ENCODE measurements at regions not wholly inside any gene's neighbourhood (a gene's known extent, or its start where the extent isn't known, plus 50 kb on each side); places are given as distances from the start of the nearest gene placed in this dataset.

DNA sequence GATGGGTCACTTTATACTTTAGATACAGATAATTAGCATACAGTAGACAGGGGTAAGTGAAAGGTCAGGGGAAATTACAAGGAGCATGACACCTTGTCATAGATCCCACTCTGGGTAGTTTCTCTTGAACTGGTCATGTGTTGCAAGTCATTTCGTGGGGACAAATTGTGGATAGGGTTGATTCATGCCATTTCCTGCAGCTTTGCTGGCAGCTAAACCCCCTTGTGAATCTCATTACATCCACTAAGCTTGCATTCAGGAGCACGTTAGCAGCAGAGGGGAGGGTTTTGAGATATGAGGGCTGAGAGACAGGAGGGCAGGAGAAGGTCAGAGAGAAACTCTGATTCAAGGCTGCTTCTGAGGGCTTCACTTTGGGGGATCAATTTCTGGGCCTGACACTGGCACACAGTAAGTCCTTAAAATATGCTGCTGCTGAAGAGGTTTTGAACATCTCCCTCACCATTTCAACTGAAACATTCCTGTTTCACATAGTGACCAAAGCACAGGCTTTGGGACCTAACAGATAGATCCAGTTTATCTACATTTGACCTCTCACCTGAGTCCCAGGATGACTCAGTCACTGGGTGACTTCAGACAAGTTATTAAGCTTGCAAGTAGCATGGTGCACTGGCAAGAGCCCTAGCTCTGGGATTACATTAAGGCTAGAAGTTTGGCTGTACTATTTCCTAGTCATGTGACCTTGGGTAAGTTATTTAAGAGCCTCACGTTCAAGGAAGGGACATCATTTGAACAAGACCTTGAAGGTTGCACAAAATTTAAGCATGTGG is 206.0 kb upstream of the USP24 start:
- TF ChIP-seq, protein P1, sequence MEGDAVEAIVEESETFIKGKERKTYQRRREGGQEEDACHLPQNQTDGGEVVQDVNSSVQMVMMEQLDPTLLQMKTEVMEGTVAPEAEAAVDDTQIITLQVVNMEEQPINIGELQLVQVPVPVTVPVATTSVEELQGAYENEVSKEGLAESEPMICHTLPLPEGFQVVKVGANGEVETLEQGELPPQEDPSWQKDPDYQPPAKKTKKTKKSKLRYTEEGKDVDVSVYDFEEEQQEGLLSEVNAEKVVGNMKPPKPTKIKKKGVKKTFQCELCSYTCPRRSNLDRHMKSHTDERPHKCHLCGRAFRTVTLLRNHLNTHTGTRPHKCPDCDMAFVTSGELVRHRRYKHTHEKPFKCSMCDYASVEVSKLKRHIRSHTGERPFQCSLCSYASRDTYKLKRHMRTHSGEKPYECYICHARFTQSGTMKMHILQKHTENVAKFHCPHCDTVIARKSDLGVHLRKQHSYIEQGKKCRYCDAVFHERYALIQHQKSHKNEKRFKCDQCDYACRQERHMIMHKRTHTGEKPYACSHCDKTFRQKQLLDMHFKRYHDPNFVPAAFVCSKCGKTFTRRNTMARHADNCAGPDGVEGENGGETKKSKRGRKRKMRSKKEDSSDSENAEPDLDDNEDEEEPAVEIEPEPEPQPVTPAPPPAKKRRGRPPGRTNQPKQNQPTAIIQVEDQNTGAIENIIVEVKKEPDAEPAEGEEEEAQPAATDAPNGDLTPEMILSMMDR (IDR thresholded peaks at IDR 0.05), result no peak
- no peak for TF ChIP-seq POLR2A (IDR thresholded peaks at IDR 0.05)

Measured in prostate gland (tissue), 2 donors.